ENCODE measurements at regions not wholly inside any gene's neighbourhood (a gene's known extent, or its start where the extent isn't known, plus 50 kb on each side); places are given as distances from the start of the nearest gene placed in this dataset.
"Not testable (repeated sequence)": the region's sequence is repeated elsewhere in the genome, so short reads cannot be mapped to it uniquely, and the experiment has no call there.

DNA sequence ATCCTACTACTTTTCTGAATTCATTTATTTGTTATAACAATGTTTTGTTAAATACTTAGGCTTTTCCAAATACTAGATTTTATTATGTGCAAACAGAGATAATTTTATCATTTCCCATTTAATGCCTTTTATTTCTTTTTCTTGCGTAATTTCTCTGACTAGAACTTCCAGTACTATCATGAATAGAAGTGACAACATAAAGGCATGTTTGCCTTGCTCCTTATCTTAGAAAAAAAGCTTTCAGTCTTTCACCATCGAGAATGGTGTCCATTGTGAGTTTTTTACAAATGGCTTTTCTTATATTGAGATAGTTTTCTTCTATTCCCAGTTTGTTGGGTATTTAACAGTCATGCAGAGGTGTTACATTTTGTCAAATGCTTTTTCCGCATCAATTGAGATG, 453.1 kb upstream of the ZP4 start:
- no peak for DNase-seq

- no peak for DNase-seq
These were observed 450.7 kb upstream of the ZP4 start for GRCh38 chr1:238341395-238341794.

GRCh38 chr1:238340989-238341388, 450.3 kb upstream of the ZP4 start:
- DNase-seq, result no peak

DNA sequence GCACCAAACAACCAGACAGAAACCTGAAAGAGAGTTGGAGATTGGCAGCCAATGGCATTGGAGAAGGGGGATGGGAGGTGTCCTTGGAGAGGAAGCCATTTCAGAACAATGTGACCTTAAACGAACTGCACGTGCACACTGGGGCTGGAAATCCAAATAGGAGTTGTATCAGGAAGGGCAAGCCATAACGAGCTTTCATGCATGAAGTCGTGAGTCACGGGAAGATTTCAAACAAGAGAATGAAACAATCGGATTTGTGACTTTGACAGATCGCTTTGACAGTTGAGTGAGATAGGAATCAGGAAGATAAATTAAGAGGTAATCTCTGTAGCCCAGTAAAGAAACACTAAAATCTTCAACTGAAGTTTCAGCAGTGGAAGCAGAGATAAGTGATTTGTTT, 445.8 kb upstream of the ZP4 start:
- no peak for DNase-seq

DNA sequence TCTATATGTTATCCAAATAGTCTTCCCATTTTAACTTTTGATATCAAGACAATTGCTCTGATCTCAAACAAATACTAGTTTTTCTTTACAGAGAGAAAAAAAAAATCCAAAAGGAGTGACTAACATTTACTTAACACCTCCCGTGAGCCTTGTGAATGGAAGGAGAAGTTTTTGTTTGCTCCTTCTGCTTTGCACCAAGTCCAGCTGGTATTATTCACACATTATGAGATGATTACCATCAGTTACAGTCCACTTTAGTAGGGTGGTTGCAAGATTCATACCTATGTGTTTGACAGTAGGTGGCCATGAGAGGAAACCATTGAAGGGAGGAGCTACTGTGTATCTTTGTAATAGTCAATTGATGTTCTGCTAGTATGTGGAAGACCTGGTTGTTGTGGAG, 443.4 kb upstream of the ZP4 start:
- DNase-seq, result no peak

GRCh38 chr1:238331557-238331956, 440.8 kb upstream of the ZP4 start:
- no peak for DNase-seq

DNA sequence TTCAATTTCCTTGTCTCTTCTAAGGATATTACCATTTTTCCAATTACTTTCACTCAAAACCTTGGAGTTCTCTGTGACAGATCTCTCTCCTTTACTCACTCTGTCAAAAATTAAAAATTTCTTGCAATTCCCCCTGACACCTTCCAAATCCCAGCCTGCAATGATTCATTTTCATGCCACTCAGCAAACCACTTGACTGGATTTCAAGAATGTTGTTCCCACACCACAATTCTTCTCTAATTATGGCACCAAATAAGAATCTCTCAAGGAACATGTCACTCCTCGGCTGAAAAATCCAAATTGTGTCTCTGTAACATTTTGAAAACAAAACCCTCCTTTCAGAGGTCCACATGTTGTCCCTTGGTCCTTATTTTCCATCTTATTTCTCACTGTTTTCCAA, 438.9 kb upstream of the ZP4 start:
- no peak for DNase-seq

DNA sequence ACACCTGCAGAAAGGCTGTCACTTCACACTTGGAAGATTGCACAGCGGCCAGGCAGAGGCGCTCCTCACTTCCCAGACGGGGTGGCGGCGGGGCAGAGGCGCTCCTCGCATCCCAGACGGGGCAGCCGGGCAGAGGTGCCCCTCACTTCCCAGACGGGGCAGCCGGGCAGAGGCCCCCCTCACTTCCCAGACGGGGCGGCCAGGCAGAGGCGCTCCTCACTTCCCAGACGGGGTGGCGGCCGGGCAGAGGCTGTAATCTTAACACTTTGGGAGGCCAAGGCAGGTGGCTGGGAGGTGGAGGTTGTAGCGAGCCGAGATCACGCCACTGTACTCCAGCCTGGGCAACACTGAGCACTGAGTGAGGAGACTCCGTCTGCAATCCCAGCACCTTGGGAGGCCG, 436.3 kb upstream of the ZP4 start:
- DNase-seq, result not testable (repeated sequence)

- DNase-seq, result not testable (repeated sequence)
These were observed 435.8 kb upstream of the ZP4 start for GRCh38 chr1:238326479-238326878.

DNA sequence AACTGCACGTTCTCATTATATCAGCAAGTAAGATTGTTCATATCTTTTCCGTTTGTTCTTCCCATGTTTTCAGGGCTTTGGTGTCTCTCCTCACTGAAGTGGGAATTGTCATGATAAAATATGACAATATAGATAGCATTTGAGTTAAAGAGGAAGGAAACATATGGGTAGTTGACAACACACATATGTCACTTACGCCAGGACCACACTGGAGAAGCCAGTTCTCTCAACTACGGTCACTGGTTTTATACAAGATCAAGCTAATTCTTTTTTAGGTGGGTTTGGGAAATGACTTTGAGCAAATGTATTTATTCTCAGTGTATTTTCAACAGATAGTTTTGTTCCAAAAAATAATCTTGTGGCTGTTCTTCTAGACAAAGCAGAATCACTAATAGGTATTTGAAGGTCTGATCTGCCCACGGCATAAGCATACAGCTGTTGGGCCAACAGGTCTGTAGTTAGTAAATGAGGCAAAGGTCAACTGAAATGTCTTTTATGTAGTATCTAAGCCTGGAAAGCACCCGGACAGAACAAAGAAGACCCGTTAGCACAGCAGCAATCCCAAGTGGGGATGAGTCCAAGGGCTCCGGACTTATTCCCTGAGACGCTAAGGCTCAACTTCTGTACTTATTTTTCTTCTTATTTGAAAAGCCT, 433.6 kb upstream of the ZP4 start:
- DNase-seq, result no peak

DNA sequence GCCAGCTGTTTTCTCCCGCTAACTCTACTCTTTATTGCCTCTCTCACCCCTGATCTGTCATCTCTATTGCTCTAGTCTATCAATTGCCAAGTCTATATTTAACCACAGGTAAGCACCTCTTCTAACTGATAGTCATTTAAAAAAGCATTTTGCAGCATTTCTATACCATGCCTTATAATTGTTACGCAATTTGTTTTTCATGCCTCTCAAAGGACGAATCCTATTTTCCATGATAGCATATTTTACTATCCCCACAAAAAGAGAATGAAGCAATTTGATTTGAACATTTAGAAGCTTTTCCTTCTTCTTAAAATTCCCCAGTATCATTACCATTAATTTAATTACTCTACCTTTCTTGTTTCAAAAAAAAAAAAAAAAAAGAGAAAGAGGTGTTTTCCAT, 432.8 kb upstream of the ZP4 start:
- DNase-seq, result no peak

- no peak for DNase-seq
These were observed 429.2 kb upstream of the ZP4 start for GRCh38 chr1:238319957-238320356.

DNA sequence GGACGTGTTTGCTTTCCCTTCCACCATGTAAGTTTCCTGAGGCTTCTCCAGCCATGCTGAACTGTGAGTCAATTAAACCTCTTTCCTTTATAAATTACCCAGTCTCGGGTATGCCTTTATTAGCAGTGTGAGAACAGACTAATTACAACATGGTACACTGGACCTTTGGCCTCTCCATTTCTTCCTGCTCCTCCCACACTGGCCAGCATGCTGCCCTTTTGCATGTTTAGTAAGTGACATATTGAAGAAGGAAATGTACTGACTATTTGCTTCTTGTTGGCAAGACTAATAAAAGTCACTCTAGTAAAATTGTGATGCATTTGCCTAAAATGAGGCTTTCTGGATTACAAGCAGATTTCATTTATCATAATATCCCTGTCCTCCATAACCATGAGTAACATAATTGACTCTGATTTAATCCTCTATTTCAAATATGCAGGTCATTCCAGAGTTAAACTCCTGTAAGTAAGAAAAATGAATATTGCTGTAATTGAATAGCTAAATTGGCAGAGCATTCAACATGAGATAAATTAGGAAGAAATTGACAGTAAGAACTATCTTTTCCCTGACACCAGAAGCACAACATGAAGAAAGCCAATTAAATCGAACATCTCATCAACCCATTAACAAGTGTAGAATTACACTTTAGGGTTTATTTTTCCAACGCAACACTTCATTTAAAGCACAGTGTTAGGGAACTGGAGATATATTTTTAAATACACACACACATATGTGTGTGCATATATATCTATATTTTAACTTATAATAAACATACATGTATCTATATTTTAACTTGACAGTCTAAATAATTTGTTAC, 427.8 kb upstream of the ZP4 start:
- DNase-seq, result no peak

GRCh38 chr1:238312969-238313368, 422.2 kb upstream of the ZP4 start:
- DNase-seq, result no peak

- DNase-seq, result no peak
These were observed 415.7 kb upstream of the ZP4 start for GRCh38 chr1:238306411-238306810.

- DNase-seq, result no peak
These were observed 411.9 kb upstream of the ZP4 start for GRCh38 chr1:238302646-238303045.

DNA sequence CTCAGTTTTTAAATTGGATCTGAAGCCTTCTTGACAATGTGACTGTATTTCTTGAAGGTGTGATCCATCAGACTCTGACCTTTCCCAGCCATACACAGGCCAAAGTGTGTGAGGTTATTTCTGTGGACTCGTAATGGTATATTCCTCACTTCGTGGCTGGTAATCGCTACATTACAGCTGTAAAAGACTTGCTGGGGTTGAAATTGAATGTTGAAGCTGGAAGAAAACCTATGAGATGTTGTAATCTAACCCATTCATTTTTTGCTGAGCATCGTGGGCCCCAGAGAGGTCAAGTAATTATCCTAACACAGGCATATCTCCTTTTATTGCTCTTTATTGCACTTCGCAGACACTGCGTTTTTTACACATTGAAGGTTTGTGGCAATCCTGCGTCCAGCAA, 405.6 kb upstream of the ZP4 start:
- DNase-seq, result no peak

- no peak for DNase-seq
These were observed 402.4 kb upstream of the ZP4 start for GRCh38 chr1:238293075-238293474.

- DNase-seq, result no peak
These were observed 390.7 kb upstream of the ZP4 start for GRCh38 chr1:238281418-238281817.

DNA sequence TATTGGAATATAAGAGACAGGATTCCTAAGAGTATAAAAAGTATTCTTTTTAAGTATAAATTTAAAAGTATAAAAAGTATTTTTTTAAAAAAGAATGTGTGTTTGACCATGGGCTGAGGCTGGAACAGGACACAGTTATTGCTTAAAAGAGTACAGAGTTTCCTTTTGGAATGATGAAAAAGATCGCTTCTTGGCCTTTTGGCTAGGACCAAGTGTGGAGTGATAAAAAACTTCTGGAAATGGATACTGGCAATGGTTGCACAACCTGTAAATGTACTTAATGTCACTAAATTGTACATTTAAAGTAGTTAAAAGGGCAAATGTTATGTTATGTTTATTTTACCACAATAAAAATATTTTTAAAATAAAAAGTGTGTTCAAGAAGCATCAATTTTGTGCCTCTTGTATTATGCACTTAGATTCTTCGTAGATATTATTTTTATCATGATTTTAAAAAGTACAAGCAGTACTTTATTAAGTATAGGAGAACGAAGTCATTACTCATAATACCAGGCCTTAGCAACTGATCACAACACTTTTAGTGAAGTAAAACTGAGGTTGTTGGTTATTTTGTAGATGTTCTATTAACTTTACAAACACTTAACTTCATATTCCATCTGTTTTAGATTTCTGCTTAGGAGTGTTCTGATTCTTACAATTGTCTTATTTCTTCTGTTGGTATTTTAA, 389.1 kb upstream of the ZP4 start:
- no peak for DNase-seq

GRCh38 chr1:238272145-238272544, 381.4 kb upstream of the ZP4 start:
- no peak for DNase-seq

DNA sequence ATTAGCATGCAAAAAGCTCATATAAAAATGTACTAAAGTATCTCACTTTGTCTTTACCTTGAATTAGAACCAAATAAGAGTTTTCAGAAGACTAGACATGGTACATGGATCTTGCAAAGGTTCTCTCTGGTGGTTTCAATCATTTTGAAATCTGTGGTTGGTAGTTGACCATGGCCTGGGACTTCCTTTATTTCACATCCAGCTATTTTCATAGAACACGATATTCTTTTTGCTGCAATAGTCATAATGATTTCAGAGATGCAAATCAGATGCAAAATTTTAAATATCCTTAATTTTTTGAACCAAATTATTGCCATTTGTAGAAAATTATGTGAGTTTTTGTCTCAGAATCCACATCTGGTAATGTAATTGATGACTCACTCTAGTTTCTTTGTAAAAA, 375.1 kb upstream of the ZP4 start:
- DNase-seq, result no peak

GRCh38 chr1:238264951-238265350, 374.2 kb upstream of the ZP4 start:
- no peak for DNase-seq

DNA sequence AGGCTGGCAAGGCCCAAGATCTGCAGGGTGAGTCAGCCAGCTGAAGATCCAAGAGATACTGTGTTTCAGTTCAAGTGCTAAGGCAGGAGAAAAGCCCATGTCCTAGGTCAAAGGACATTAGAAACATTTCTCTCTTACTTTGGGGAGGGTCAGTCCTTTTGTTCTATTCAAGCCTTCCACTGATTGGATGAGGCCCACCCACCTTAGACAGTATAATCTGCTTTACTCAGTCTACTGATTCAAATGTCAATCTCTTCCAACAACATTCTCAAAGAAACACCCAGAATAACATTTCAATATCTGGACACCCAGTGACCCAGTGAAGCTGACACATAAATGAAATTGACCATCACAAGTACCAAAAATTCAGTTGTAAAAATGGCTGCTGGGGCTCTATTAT, 367.8 kb upstream of the ZP4 start:
- DNase-seq, result no peak
